ENCODE measurements at regions not wholly inside any gene's neighbourhood (a gene's known extent, or its start where the extent isn't known, plus 50 kb on each side); places are given as distances from the start of the nearest gene placed in this dataset.

- TF ChIP-seq ZNF383 (CRISPR knock-in tag; IDR thresholded peaks at IDR 0.05; ENCODE audit: borderline replicate concordance) (no peak), ZNF367 (CRISPR knock-in tag; IDR thresholded peaks at IDR 0.05; ENCODE audit: borderline replicate concordance) (no peak), ZNF101 (CRISPR knock-in tag; IDR thresholded peaks at IDR 0.05; ENCODE audit: borderline replicate concordance, low read depth) (no peak), ZNF484 (CRISPR knock-in tag; IDR thresholded peaks at IDR 0.05; ENCODE audit: borderline replicate concordance, low read depth) (no peak), ZNF772 (CRISPR knock-in tag; IDR thresholded peaks at IDR 0.05) (no peak), HMG20A (CRISPR knock-in tag; IDR thresholded peaks at IDR 0.05; ENCODE audit: borderline replicate concordance) (no peak), ZNF709 (CRISPR knock-in tag; IDR thresholded peaks at IDR 0.05) (no peak), TAF1 (CRISPR knock-in tag; IDR thresholded peaks at IDR 0.05) (no peak), RORA (CRISPR knock-in tag; IDR thresholded peaks at IDR 0.05) (no peak), ZNF224 (CRISPR knock-in tag; IDR thresholded peaks at IDR 0.05) (no peak), ZFP1 (CRISPR knock-in tag; IDR thresholded peaks at IDR 0.05) (no peak), CAMTA2 (CRISPR knock-in tag; IDR thresholded peaks at IDR 0.05; ENCODE audit: borderline replicate concordance) (no peak), RAD51 (IDR thresholded peaks at IDR 0.05; ENCODE audit: borderline replicate concordance) (no peak), SETDB1 (CRISPR knock-in tag; IDR thresholded peaks at IDR 0.05; ENCODE audit: borderline replicate concordance) (no peak), POGK (CRISPR knock-in tag; conservative IDR thresholded peaks at IDR 0.05) (no peak), ZNF782 (CRISPR knock-in tag; IDR thresholded peaks at IDR 0.05; ENCODE audit: borderline replicate concordance) (no peak), TEAD2 (CRISPR knock-in tag; IDR thresholded peaks at IDR 0.05) (no peak), CTCF (CRISPR knock-in tag; IDR thresholded peaks at IDR 0.05) (peak; percentile 85), FOXO1 (CRISPR knock-in tag; IDR thresholded peaks at IDR 0.05) (no peak), GLMP (CRISPR knock-in tag; IDR thresholded peaks at IDR 0.05; ENCODE audit: borderline replicate concordance) (no peak), HES4 (CRISPR knock-in tag; IDR thresholded peaks at IDR 0.05; ENCODE audit: borderline replicate concordance) (no peak), ZNF282 (IDR thresholded peaks at IDR 0.05; ENCODE audit: partially characterized antibody) (no peak), GATAD1 (CRISPR knock-in tag; IDR thresholded peaks at IDR 0.05) (no peak), ZNF20 (CRISPR knock-in tag; IDR thresholded peaks at IDR 0.05) (no peak), KAT2B (IDR thresholded peaks at IDR 0.05; ENCODE audit: borderline replicate concordance, low read depth, low read length) (no peak)
- TF ChIP-seq, protein P1, sequence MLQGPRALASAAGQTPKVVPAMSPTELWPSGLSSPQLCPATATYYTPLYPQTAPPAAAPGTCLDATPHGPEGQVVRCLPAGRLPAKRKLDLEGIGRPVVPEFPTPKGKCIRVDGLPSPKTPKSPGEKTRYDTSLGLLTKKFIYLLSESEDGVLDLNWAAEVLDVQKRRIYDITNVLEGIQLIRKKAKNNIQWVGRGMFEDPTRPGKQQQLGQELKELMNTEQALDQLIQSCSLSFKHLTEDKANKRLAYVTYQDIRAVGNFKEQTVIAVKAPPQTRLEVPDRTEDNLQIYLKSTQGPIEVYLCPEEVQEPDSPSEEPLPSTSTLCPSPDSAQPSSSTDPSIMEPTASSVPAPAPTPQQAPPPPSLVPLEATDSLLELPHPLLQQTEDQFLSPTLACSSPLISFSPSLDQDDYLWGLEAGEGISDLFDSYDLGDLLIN (CRISPR knock-in tag; IDR thresholded peaks at IDR 0.05; ENCODE audit: borderline replicate concordance): no peak
Measured at GRCh38 chr5:167723254-167723871, 568.1 kb upstream of the WWC1 start (continued).
